ENCODE measurements at regions not wholly inside any gene's neighbourhood (a gene's known extent, or its start where the extent isn't known, plus 50 kb on each side); places are given as distances from the start of the nearest gene placed in this dataset.
A peak's percentile ranks its signal among the peaks of the same experiment; 100 is the strongest.

DNA sequence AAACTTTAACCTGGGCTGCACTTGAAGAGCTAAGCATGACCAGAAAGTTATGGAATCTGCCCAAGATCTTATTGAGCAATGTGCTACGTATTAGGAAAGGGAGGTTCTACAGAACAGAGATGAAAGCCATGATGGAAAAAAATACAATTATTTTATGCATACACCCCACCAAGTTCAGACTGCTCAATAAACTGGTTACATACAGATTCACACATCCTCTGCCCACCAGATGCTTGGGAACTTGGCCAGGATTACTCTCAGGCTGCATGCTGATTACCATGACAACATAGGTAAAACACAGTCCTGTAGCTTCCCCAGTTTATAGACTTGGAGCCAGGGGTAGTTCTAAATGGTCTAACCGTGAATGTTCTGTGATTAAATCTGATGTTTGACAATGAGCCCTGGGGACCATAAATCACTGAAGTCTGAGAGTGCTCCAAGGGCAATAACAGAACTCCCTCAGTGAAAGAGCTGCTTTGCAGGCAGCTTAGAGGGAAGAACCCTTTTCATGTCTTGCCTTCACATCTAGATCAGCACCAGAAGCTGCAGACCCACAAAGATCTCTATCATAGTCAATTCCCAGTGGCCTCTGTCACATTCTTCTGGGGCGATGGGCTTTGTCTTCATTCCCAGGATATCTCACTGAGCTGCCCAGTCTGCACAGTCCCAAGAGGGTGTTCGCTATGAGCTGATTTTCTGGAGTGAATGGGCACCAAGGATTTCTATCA lies 232.2 kb downstream of the EMP1 start:
- no peak for TF ChIP-seq CTCF (IDR thresholded peaks at IDR 0.05)
- H3K4me3 Mint-ChIP-seq, result no peak overlapping the region
- H3K36me3 Mint-ChIP-seq (ENCODE audit: low read depth), result no peaks in the 10 kb centered on the region
- no peak for DNase-seq
- peaks cover 3% of the 10 kb centered on the region for H3K27me3 Mint-ChIP-seq (ENCODE audit: insufficient read depth)
- no peak overlapping the region for H3K27ac Mint-ChIP-seq
- peaks cover 11% of the 10 kb centered on the region; the same call in 1 of the 2 replicates for H3K4me1 Mint-ChIP-seq (ENCODE audit: low read depth)
- H3K9me3 Mint-ChIP-seq, result peaks cover 11% of the 10 kb centered on the region

- peaks cover 11% of the 10 kb centered on the region; the same call in 1 of the 2 replicates for H3K4me1 Mint-ChIP-seq (ENCODE audit: low read depth)
- peaks cover 3% of the 10 kb centered on the region for H3K27me3 Mint-ChIP-seq (ENCODE audit: insufficient read depth)
- DNase-seq, result peak; percentile 50
- no peak overlapping the region for H3K27ac Mint-ChIP-seq
- peaks cover 14% of the 10 kb centered on the region for H3K9me3 Mint-ChIP-seq
- H3K4me3 Mint-ChIP-seq, result no peak overlapping the region
- H3K36me3 Mint-ChIP-seq (ENCODE audit: low read depth), result no peaks in the 10 kb centered on the region
- no peak for TF ChIP-seq CTCF (IDR thresholded peaks at IDR 0.05)
These were observed 229.2 kb downstream of the EMP1 start for GRCh38 chr12:13425766-13426165.

DNA sequence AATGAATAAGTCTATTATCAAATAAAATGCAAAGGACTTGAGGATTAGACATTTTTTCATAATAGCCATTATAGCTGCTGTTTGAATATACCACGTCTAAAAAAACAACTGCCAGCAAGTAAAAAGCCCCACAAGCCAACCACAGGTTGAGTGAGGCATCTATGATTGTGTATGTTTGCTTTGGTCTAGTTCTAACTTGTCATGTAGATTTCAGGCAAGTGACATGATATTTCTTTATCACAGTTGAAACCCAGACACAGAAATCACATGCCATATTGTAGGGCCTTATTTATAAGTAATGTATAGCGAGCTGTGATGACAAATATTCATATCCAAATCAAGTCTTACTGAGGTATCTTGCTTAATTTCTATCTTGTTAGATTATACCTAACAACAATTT lies 225.8 kb downstream of the EMP1 start:
- DNase-seq, result no peak
- Mint-ChIP-seq H3K27me3 (ENCODE audit: insufficient read depth) (no peaks in the 10 kb centered on the region; the same call in none of the 2 replicates), H3K9me3 (peaks cover 4% of the 10 kb centered on the region), H3K36me3 (ENCODE audit: low read depth) (no peaks in the 10 kb centered on the region), H3K4me1 (ENCODE audit: low read depth) (peaks cover 11% of the 10 kb centered on the region; the same call in 1 of the 2 replicates), H3K27ac (no peak overlapping the region), H3K4me3 (no peak overlapping the region)
- no peak for TF ChIP-seq CTCF (IDR thresholded peaks at IDR 0.05)

- Mint-ChIP-seq H3K27me3 (ENCODE audit: insufficient read depth) (no peaks in the 10 kb centered on the region), H3K4me3 (no peak overlapping the region), H3K27ac (no peak overlapping the region), H3K9me3 (no peaks in the 10 kb centered on the region; the same call in 1 of the 2 replicates), H3K36me3 (ENCODE audit: low read depth) (no peaks in the 10 kb centered on the region), H3K4me1 (ENCODE audit: low read depth) (no peaks in the 10 kb centered on the region)
- no peak for TF ChIP-seq CTCF (IDR thresholded peaks at IDR 0.05)
- DNase-seq, result no peak
These were observed 221.0 kb downstream of the EMP1 start for GRCh38 chr12:13417516-13417915.

DNA sequence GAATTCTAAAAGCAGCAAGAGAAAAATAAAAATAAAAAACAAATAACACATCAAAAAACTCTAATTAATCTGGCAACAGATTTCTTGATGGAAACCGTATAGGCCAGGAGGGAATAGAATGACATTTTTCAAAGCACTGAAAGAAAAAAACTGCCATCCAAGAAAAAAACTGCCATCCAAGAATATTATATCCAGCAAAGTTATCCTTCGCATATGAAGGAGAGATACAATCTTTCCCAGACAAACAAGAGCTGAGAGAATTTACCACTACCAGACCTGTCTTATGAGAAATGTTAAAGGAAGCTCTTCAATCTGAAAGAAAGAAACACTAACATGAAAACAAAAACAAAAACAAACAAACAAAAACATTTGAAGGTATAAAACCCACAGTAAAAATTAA lies 214.8 kb downstream of the EMP1 start:
- no peak for DNase-seq
- no peaks in the 10 kb centered on the region for H3K27me3 Mint-ChIP-seq (ENCODE audit: insufficient read depth)
- no peak overlapping the region for H3K27ac Mint-ChIP-seq
- H3K4me3 Mint-ChIP-seq, result no peak overlapping the region
- no peaks in the 10 kb centered on the region for H3K36me3 Mint-ChIP-seq (ENCODE audit: low read depth)
- TF ChIP-seq CTCF (IDR thresholded peaks at IDR 0.05), result no peak
- H3K9me3 Mint-ChIP-seq, result peaks cover 12% of the 10 kb centered on the region
- no peaks in the 10 kb centered on the region for H3K4me1 Mint-ChIP-seq (ENCODE audit: low read depth)

Data from HFFc6 (cell line).